HepG2 (cell line): ENCODE measurements at regions not wholly inside any gene's neighbourhood (a gene's known extent, or its start where the extent isn't known, plus 50 kb on each side); places are given as distances from the start of the nearest gene placed in this dataset.

ENCODE experiments used
- ATAC-seq: fragments of 200-7000 bp; cut with Tn5 transposase; 3 replicates; pipeline ENCODE4 v1.9.1; 2020; ENCODE audit warnings: mild to moderate bottlenecking, moderate library complexity
- BruUV-seq: library from RNA; stranded (reverse); fragments of 400-500 nt; replicated peaks from 2 replicates; lab custom pipeline; 2021; lab: Mats Ljungman, UMichigan
- CTCF ChIA-PET: fragments of 300-600 bp; formaldehyde crosslinking; extraction: SDS; loops from one replicate; lab custom pipeline; 2021; ENCODE audit warnings: low total read pairs, inconsistent platforms, low intra/inter-chr PET ratio; lab: Yijun Ruan, JAX
- POLR2A ChIA-PET: fragments of 350-600 bp; sonication (Branson Sonifier 250); formaldehyde crosslinking; loops from one replicate; lab custom pipeline; 2020; ENCODE audit warnings: antibody characterized with exemption, inconsistent platforms; lab: Yijun Ruan, JAX
- DNase-seq: peaks from one replicate; pipeline ENCODE4 v3.0.0-alpha.2; 2015; ENCODE audit warnings: low spot score
- FAIRE-seq: peaks from 3 replicates; lab custom pipeline; 2011; peaks lifted over from hg19 to GRCh38; lab: Jason Lieb, UNC
- H2AFZ ChIP-seq: one replicate; pipeline ENCODE4 v1.6.1; 2011; ENCODE audit warnings: low read length, inconsistent platforms
- H3K27ac ChIP-seq: fragments of 300-600 bp; 3 replicates; pipeline ENCODE4 v1.8.0; 2011; ENCODE audit warnings: mixed run types, mild to moderate bottlenecking, mixed read lengths, low read length, inconsistent platforms; ENCODE audit not compliant: insufficient read depth; ENCODE audit errors: extremely low read length
- H3K27me3 ChIP-seq, 2 experiments: fragments of 200-600 bp in 1 of 2; 2 replicates in 1 of 2; 3 replicates in 1 of 2; pipeline versions ENCODE4 v1.6.0 to v1.8.0; 2011; ENCODE audit warnings: low read length in 2 of 2, mild to moderate bottlenecking in 2 of 2, moderate library complexity in 2 of 2, inconsistent platforms in 1 of 2; ENCODE audit not compliant: insufficient read depth in 2 of 2, control insufficient read depth in 1 of 2
- H3K36me3 ChIP-seq, 2 experiments: fragments of 200-600 bp in 1 of 2; replicated peaks in 1 of 2; 2 replicates in 1 of 2; 3 replicates in 1 of 2; pipeline versions ENCODE4 v1.5.1 to v1.8.0; 2011; ENCODE audit warnings: low read length in 2 of 2, inconsistent platforms in 1 of 2; ENCODE audit not compliant: insufficient read depth in 2 of 2, control insufficient read depth in 1 of 2
- H3K4me1 ChIP-seq: 2 replicates; pipeline ENCODE4 v1.5.1; 2012; ENCODE audit warnings: low read length, inconsistent platforms; ENCODE audit not compliant: insufficient read depth
- H3K4me2 ChIP-seq: 2 replicates; pipeline ENCODE4 v1.6.0; 2011; ENCODE audit warnings: low read depth, low read length, inconsistent platforms
- H3K4me3 ChIP-seq, 3 experiments: fragments of 200-600 bp in 1 of 3; sonication (generic), shearing (Covaris generic) in 1 of 3; replicated peaks in 1 of 3; 2 replicates each; pipeline ENCODE4 v1.5.1; 2011 to 2016; ENCODE audit warnings: low read length in 3 of 3, inconsistent platforms in 2 of 3, low read depth in 2 of 3, mild to moderate bottlenecking in 2 of 3, control low read depth in 1 of 3, mixed read lengths in 1 of 3; ENCODE audit not compliant: insufficient read depth in 1 of 3
- H3K79me2 ChIP-seq: one replicate; pipeline ENCODE4 v1.6.1; 2011; ENCODE audit warnings: low read length, inconsistent platforms; ENCODE audit not compliant: insufficient read depth
- H3K9ac ChIP-seq: 2 replicates; pipeline ENCODE4 v1.6.0; 2011; ENCODE audit warnings: mild to moderate bottlenecking, low read depth, low read length, inconsistent platforms; ENCODE audit not compliant: insufficient read depth
- H3K9me3 ChIP-seq: 2 replicates; pipeline ENCODE4 v1.5.1; 2012; ENCODE audit warnings: mild to moderate bottlenecking, low read length
- H4K20me1 ChIP-seq: 2 replicates; pipeline ENCODE4 v1.6.0; 2011; ENCODE audit warnings: inconsistent platforms, mild to moderate bottlenecking, low read length, moderate library complexity; ENCODE audit not compliant: insufficient read depth
- ATAD3A ChIP-seq: sonication (generic); formaldehyde crosslinking; IDR thresholded peaks from 2 replicates; pipeline ENCODE4 v1.4.0; 2020; ENCODE audit warnings: missing genetic modification reagents
- GPN1 ChIP-seq: sonication (generic); formaldehyde crosslinking; IDR thresholded peaks from 2 replicates; pipeline ENCODE4 v1.5.1; 2020; ENCODE audit warnings: missing genetic modification reagents, borderline replicate concordance
- HNRNPK ChIP-seq: fragments of 200-400 bp; formaldehyde crosslinking; IDR thresholded peaks from 2 replicates; pipeline ENCODE4 v1.6.1; 2018; ENCODE audit warnings: low read length, low read depth, moderate library complexity, mild to moderate bottlenecking; ENCODE audit not compliant: poor library complexity, severe bottlenecking
- NFKB2 ChIP-seq: sonication (generic); formaldehyde crosslinking; IDR thresholded peaks from 2 replicates; pipeline ENCODE4 v1.4.0; 2020; ENCODE audit warnings: missing genetic modification reagents, borderline replicate concordance
- SMAD1 ChIP-seq: sonication (generic); formaldehyde crosslinking; IDR thresholded peaks from 2 replicates; pipeline ENCODE4 v1.4.0; 2020; ENCODE audit warnings: missing genetic modification reagents, low read depth, mild to moderate bottlenecking, borderline replicate concordance
- ZNF256 ChIP-seq: sonication (generic); formaldehyde crosslinking; conservative IDR thresholded peaks from 2 replicates; pipeline ENCODE4 v1.4.0; 2020; ENCODE audit warnings: missing genetic modification reagents
- ZNF260 ChIP-seq: sonication (generic); formaldehyde crosslinking; IDR thresholded peaks from 2 replicates; pipeline ENCODE4 v1.4.0; 2020; ENCODE audit warnings: missing genetic modification reagents, low read depth, mild to moderate bottlenecking, borderline replicate concordance
- ZNF850 ChIP-seq: sonication (generic); formaldehyde crosslinking; conservative IDR thresholded peaks from 2 replicates; pipeline ENCODE4 v1.9.0; 2021; ENCODE audit warnings: mild to moderate bottlenecking, missing genetic modification reagents
- WGBS: methylation state at CpG from one replicate; pipeline ENCODE4 v1.1.6; 2017; ENCODE audit warnings: low lambda C conversion rate; 5-methylcytosine and 5-hydroxymethylcytosine counted together
- in situ Hi-C: cut with HindIII; loops from 2 replicates; pipeline ENCODE4 v1.10.0; 2017; ENCODE audit warnings: low pct_unique_long_range_greater_than_20kb; ENCODE audit not compliant: extremely low pct_ligation_motif_present
- intact Hi-C: fragments of 100-400 bp; cut with micrococcal nuclease; formaldehyde crosslinking; loops from one replicate; pipeline ENCODE4 v1.10.0; 2022; ENCODE audit not compliant: unreplicated experiment
- TF ChIP-seq, protein P1 (sequence below), 2 experiments: IDR thresholded peaks; 2 replicates each; pipeline ENCODE4 v1.6.1; 2011 to 2012; ENCODE audit warnings: low read length in 2 of 2, borderline replicate concordance in 1 of 2, low read depth in 1 of 2, mild to moderate bottlenecking in 1 of 2, moderate library complexity in 1 of 2
- TF ChIP-seq, protein P2 (sequence below): sonication (generic); formaldehyde crosslinking; IDR thresholded peaks from 2 replicates; pipeline ENCODE4 v1.4.0; 2020; ENCODE audit warnings: mild to moderate bottlenecking, low read depth, missing genetic modification reagents

DNA sequence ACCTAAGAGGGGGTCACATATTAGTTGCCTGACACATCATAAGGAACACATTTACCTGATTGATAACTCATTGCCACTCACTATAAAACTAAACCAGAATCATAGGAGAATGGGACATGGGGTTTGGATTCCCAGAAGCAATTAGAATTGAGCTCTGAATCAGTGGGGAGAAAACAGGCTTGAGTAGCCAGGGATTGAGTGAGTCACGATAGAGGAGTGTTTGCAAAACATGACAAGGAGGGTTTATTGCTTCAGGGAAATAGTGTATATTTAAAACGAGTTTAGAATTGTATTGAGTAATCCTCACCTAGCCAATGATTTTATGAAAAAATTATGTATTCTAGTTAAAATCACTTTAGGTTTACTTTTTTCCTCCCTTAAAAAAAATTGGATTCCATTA lies 101.1 kb upstream of the THRB start:
- 11% methylated on average over 2 of the region's 2 CpGs for WGBS
- Histone ChIP-seq H3K36me3 (no peaks in the 10 kb centered on the region), H3K9me3 (no peaks in the 10 kb centered on the region), H2AFZ (no peak overlapping the region), H3K9ac (no peak overlapping the region), H3K4me3 (no peak overlapping the region), H4K20me1 (no peaks in the 10 kb centered on the region), H3K4me2 (no peak overlapping the region), H3K27me3 (no peaks in the 10 kb centered on the region), H3K4me1 (peaks cover 11% of the 10 kb centered on the region), H3K27ac (no peak overlapping the region), H3K79me2 (no peaks in the 10 kb centered on the region)
- FAIRE-seq (no peak), DNase-seq (no peak), ATAC-seq (no peak)
- ChIA-PET CTCF (no interaction called here), POLR2A (no interaction called here)
- no TSS peak for BruUV-seq
- no peak for TF ChIP-seq NFKB2 (CRISPR knock-in tag)
- TF ChIP-seq, protein P1, sequence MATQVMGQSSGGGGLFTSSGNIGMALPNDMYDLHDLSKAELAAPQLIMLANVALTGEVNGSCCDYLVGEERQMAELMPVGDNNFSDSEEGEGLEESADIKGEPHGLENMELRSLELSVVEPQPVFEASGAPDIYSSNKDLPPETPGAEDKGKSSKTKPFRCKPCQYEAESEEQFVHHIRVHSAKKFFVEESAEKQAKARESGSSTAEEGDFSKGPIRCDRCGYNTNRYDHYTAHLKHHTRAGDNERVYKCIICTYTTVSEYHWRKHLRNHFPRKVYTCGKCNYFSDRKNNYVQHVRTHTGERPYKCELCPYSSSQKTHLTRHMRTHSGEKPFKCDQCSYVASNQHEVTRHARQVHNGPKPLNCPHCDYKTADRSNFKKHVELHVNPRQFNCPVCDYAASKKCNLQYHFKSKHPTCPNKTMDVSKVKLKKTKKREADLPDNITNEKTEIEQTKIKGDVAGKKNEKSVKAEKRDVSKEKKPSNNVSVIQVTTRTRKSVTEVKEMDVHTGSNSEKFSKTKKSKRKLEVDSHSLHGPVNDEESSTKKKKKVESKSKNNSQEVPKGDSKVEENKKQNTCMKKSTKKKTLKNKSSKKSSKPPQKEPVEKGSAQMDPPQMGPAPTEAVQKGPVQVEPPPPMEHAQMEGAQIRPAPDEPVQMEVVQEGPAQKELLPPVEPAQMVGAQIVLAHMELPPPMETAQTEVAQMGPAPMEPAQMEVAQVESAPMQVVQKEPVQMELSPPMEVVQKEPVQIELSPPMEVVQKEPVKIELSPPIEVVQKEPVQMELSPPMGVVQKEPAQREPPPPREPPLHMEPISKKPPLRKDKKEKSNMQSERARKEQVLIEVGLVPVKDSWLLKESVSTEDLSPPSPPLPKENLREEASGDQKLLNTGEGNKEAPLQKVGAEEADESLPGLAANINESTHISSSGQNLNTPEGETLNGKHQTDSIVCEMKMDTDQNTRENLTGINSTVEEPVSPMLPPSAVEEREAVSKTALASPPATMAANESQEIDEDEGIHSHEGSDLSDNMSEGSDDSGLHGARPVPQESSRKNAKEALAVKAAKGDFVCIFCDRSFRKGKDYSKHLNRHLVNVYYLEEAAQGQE (IDR thresholded peaks at IDR 0.05; ENCODE audit: borderline replicate concordance in 1 of 2, low read depth in 1 of 2, low read length in 2 of 2): no peak
- TF ChIP-seq HNRNPK: no peak
- TF ChIP-seq SMAD1 (CRISPR knock-in tag): no peak
- TF ChIP-seq ZNF256 (CRISPR knock-in tag): no peak
- no peak for TF ChIP-seq GPN1 (CRISPR knock-in tag)
- TF ChIP-seq ZNF850 (CRISPR knock-in tag): no peak
- TF ChIP-seq ZNF260 (CRISPR knock-in tag): no peak
- TF ChIP-seq, protein P2, sequence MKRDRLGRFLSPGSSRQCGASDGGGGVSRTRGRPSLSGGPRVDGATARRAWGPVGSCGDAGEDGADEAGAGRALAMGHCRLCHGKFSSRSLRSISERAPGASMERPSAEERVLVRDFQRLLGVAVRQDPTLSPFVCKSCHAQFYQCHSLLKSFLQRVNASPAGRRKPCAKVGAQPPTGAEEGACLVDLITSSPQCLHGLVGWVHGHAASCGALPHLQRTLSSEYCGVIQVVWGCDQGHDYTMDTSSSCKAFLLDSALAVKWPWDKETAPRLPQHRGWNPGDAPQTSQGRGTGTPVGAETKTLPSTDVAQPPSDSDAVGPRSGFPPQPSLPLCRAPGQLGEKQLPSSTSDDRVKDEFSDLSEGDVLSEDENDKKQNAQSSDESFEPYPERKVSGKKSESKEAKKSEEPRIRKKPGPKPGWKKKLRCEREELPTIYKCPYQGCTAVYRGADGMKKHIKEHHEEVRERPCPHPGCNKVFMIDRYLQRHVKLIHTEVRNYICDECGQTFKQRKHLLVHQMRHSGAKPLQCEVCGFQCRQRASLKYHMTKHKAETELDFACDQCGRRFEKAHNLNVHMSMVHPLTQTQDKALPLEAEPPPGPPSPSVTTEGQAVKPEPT (CRISPR knock-in tag): no peak
- TF ChIP-seq ATAD3A (CRISPR knock-in tag): no peak
- in situ Hi-C loops (no loop called here), intact Hi-C loops (no loop called here)
